HepG2 (cell line): ENCODE measurements at regions not wholly inside any gene's neighbourhood (a gene's known extent, or its start where the extent isn't known, plus 50 kb on each side); places are given as distances from the start of the nearest gene placed in this dataset.

ENCODE experiments used
- CC2D1A ChIP-seq: sonication (generic); formaldehyde crosslinking; IDR thresholded peaks from 2 replicates; pipeline ENCODE4 v1.8.1; 2023; ENCODE audit warnings: mild to moderate bottlenecking, missing genetic modification reagents
- CTCF ChIP-seq: sonication (generic); formaldehyde crosslinking; IDR thresholded peaks from 2 replicates; pipeline ENCODE4 v1.5.0; 2020; ENCODE audit warnings: mild to moderate bottlenecking, missing genetic modification reagents, moderate library complexity
- ELF1 ChIP-seq: sonication (generic); formaldehyde crosslinking; IDR thresholded peaks from 2 replicates; pipeline ENCODE4 v1.4.0; 2020; ENCODE audit warnings: missing genetic modification reagents
- HDAC1 ChIP-seq: sonication (generic); formaldehyde crosslinking; IDR thresholded peaks from 2 replicates; pipeline ENCODE4 v1.5.1; 2020; ENCODE audit warnings: mild to moderate bottlenecking, missing genetic modification reagents
- NCOR1 ChIP-seq: fragments of 200-600 bp; sonication (generic); IDR thresholded peaks from 2 replicates; pipeline ENCODE4 v1.7.0; 2017; ENCODE audit warnings: antibody characterized with exemption, low read length, borderline replicate concordance
- POLR2A ChIP-seq, 2 experiments: IDR thresholded peaks; 2 replicates each; pipeline ENCODE4 v1.6.1; 2011; ENCODE audit warnings: low read depth in 2 of 2, low read length in 2 of 2, mild to moderate bottlenecking in 1 of 2, moderate library complexity in 1 of 2; ENCODE audit not compliant: insufficient read depth in 1 of 2
- PRDM15 ChIP-seq: sonication (generic); formaldehyde crosslinking; IDR thresholded peaks from 2 replicates; pipeline ENCODE4 v1.4.0; 2020; ENCODE audit warnings: missing genetic modification reagents
- RAD51 ChIP-seq: fragments of 450-650 bp; IDR thresholded peaks from 2 replicates; pipeline ENCODE4 v1.6.1; 2016; ENCODE audit warnings: borderline replicate concordance
- TEAD3 ChIP-seq: optimal IDR thresholded peaks from 2 replicates; pipeline ENCODE3; 2016; ENCODE audit warnings: borderline replicate concordance

- no peak for TF ChIP-seq TEAD3 (CRISPR knock-in tag)
- TF ChIP-seq NCOR1: no peak
- TF ChIP-seq HDAC1 (CRISPR knock-in tag): no peak
- TF ChIP-seq PRDM15 (CRISPR knock-in tag): no peak
- no peak for TF ChIP-seq POLR2A (IDR thresholded peaks at IDR 0.05; ENCODE audit: insufficient read depth in 1 of 2, low read depth in 2 of 2, low read length in 2 of 2)
- no peak for TF ChIP-seq CC2D1A (CRISPR knock-in tag)
- TF ChIP-seq ELF1 (CRISPR knock-in tag): no peak
- no peak for TF ChIP-seq RAD51
- no peak for TF ChIP-seq CTCF
Measured at GRCh38 chr1:5125208-5125607, 470.8 kb downstream of the AJAP1 start.
